Neuron (in vitro differentiated cells): ENCODE measurements at regions not wholly inside any gene's neighbourhood (a gene's known extent, or its start where the extent isn't known, plus 50 kb on each side); places are given as distances from the start of the nearest gene placed in this dataset.
"Not testable (repeated sequence)": the region's sequence is repeated elsewhere in the genome, so short reads cannot be mapped to it uniquely, and the experiment has no call there.

Source experiments
- H2AFZ ChIP-seq: one replicate; pipeline ENCODE4 v1.6.1; 2013; ENCODE audit warnings: low read depth, mild to moderate bottlenecking, inconsistent platforms, low read length, moderate library complexity
- H3K27me3 ChIP-seq: one replicate; pipeline ENCODE4 v1.6.1; 2013; ENCODE audit warnings: low read length; ENCODE audit not compliant: insufficient read depth
- H3K36me3 ChIP-seq: one replicate; pipeline ENCODE4 v1.6.1; 2013; ENCODE audit warnings: low read length; ENCODE audit not compliant: insufficient read depth
- H3K4me1 ChIP-seq: one replicate; pipeline ENCODE4 v1.6.1; 2013; ENCODE audit warnings: low read length; ENCODE audit not compliant: insufficient read depth
- H3K4me3 ChIP-seq: 2 replicates; pipeline ENCODE4 v1.5.1; 2013; ENCODE audit warnings: mild to moderate bottlenecking, low read length, moderate library complexity
- H3K9me3 ChIP-seq: one replicate; pipeline ENCODE4 v1.6.1; 2013; ENCODE audit warnings: low read length

DNA sequence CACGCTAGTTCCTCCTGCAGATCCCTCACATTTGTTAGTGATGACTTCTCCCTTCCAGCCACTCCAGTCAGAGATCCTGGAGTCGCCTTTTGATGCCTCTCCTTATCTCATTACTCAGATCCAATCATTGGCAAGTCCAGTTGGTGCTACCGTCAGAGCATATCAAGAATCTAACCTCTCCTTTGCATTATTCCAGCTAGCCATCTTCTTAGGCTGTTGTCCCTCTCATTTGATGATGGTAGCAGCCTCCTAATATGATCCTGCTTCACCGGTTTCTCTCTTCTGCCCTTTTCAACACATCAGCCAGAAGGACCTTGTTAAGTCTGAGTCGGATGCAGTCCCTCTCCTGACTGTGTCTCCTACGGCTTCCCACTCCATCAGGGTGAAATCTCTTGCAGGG, 305.6 kb downstream of the THBS2 start:
- no peaks in the 10 kb centered on the region for H3K9me3 ChIP-seq
- no peak overlapping the region for H3K4me3 ChIP-seq
- no peaks in the 10 kb centered on the region for H3K4me1 ChIP-seq
- no peak overlapping the region for H2AFZ ChIP-seq
- no peaks in the 10 kb centered on the region for H3K36me3 ChIP-seq
- H3K27me3 ChIP-seq = peaks cover 3% of the 10 kb centered on the region

DNA sequence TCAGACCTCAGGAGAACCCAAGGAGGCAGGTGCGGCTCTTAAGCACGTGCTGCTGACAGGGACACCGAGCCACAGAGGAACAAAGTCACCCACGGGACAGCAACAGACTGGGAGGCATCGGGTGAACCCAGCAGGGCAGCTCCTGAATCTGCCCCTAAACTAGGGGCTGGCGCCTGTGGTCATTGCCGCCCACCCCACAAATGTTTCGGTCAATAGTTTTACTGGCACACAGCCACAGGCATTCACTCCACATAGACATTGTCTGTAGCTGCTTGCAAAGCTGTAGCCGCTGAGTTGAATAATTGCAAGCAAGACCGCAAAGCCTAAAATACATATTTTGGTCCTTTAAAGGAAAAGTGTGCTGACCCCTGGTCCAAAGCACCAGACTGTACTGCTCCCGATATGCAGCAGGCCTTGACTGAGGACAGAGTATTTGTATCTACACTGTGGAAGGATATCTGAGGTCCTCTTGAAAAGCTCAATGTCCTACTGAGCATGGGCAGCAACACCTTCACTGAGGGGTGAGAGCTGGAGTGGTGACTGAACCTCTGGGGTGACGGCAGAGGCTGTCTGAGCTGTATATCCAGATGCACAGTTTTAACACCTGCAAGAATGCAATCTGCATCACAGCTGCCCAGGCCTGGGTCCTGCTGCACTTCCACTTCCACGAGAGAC, 310.3 kb downstream of the THBS2 start:
- no peaks in the 10 kb centered on the region for H3K36me3 ChIP-seq
- H3K27me3 ChIP-seq = peaks cover 3% of the 10 kb centered on the region
- H3K4me1 ChIP-seq = no peaks in the 10 kb centered on the region
- H3K4me3 ChIP-seq = no peak overlapping the region
- H3K9me3 ChIP-seq = no peaks in the 10 kb centered on the region
- no peak overlapping the region for H2AFZ ChIP-seq

DNA sequence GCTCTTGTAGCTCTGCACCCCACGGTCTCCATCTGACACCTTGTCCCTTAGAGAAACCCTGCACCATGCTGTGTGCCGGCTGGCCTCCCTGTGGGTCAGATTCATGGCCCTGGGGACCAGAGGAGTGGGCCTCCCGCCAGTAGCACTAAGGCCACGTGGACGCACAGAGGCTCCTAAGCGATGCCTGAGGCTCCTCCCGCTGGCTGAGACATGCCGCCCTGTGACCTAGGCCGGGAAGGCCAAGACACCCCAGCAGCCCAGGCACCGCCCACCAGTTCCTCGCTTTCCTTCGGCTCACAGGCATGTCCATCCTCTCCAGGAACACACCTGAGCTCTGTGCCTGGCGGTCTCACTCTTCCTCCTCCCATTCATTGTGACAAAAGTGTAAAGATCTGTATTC, 311.0 kb downstream of the THBS2 start:
- Histone ChIP-seq H3K36me3 (no peaks in the 10 kb centered on the region), H3K4me1 (no peaks in the 10 kb centered on the region), H3K4me3 (no peak overlapping the region), H3K27me3 (peaks cover 3% of the 10 kb centered on the region), H2AFZ (no peak overlapping the region), H3K9me3 (no peaks in the 10 kb centered on the region)

DNA sequence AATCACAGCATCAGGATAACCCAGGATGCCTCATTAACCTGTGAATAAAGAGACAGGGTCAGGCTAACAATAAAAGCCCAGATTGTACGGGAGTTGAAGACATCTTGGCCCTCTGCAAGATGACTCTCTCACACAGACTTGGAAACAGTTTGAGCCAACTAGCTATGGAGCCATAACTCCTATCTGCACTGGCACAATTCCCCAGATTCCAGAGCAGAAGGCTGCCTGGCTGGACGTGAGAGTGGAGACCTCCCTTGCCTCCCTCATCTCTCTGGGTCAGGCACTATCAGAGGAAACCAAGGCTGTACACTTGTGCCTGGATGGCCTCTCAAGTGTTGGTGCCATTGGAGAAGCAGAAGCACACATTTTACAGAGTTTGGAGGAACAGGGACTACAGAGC, 312.6 kb downstream of the THBS2 start:
- H3K4me1 ChIP-seq = no peaks in the 10 kb centered on the region
- no peak overlapping the region for H3K4me3 ChIP-seq
- H3K27me3 ChIP-seq = peaks cover under 1% of the 10 kb centered on the region
- H2AFZ ChIP-seq = no peak overlapping the region
- H3K9me3 ChIP-seq = no peaks in the 10 kb centered on the region
- H3K36me3 ChIP-seq = no peaks in the 10 kb centered on the region

DNA sequence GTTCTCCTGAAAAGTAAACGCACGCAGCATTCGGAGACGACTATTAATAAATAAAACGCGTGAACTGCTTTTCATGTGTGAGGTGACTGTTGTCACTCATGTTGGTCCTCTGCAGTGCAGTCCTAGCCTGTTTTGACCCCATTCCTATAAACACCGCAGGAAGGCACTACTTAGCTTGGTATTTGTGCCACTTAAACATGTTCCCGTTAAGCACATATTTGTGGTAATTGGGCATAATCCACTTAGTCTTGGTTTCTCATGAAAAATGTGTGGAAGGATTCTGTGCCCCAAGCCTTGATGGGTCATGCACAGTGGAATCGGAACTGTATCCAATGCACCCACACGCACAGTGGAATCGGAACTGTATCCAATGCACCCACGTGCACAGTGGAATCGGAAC, 313.9 kb downstream of the THBS2 start:
- Histone ChIP-seq H3K9me3 (no peaks in the 10 kb centered on the region), H3K4me1 (no peaks in the 10 kb centered on the region), H3K4me3 (no peak overlapping the region), H3K27me3 (no peaks in the 10 kb centered on the region), H3K36me3 (no peaks in the 10 kb centered on the region), H2AFZ (no peak overlapping the region)

DNA sequence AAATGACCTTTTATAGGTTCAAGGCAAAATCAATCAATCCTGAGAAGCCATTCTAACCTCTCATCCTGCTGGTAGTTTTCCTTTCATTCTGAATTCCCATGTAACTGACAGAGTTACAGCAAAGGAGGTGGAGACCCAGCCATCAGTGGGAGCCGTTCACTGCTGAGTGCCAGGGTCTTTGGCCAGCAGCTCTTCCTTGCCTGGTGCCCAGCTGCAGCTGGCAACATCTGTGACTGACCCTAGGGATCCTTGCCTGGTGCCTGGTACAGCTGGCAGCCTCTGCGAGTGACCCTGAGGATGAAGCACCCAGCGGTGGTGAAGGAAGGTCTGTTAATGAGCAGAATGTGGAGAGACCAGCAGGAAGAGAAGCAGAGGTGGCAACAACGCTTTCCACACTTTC, 314.6 kb downstream of the THBS2 start:
- H3K4me3 ChIP-seq = no peak overlapping the region
- H3K4me1 ChIP-seq = no peaks in the 10 kb centered on the region
- no peaks in the 10 kb centered on the region for H3K27me3 ChIP-seq
- no peaks in the 10 kb centered on the region for H3K9me3 ChIP-seq
- no peak overlapping the region for H2AFZ ChIP-seq
- no peaks in the 10 kb centered on the region for H3K36me3 ChIP-seq

DNA sequence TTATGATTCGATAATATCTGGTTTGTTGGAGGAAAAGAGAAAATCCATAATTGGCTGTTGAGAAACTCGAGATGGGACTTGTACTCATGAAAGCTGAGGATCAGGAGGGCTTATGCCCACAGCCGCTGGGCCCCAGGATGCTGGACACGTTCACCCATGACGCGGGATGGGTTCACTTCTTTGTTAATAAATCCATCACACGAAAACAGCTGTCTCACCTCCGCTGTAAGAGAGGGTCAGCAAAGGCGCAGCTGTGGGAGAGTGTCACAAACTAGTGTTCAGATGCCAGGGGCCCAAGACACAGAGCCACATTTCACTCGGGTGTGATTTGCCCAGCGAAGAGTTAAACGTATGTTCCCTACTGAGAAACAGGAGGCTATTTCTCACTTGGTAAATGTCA, 315.1 kb downstream of the THBS2 start:
- no peak overlapping the region for H3K4me3 ChIP-seq
- no peaks in the 10 kb centered on the region for H3K36me3 ChIP-seq
- no peaks in the 10 kb centered on the region for H3K4me1 ChIP-seq
- no peak overlapping the region for H2AFZ ChIP-seq
- H3K27me3 ChIP-seq = no peaks in the 10 kb centered on the region
- no peaks in the 10 kb centered on the region for H3K9me3 ChIP-seq

DNA sequence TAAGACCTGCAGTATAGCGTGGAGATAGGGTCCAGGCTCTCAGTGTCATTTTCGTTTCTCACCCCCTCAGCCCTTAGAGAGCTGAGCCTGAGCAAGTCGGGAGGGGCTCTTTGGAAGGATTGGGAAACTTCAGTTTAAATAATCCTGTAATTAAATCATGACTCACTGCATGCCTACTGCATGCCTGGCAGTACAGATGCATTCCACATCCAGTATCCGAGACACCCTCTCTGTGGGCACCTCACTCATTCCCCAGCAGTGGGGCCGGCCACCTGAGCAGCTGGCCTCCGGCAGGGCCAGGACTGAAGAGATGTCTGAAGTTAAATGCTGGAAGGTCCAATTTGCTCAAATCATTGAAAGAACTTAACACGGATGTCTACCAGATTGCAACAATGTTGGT, 316.6 kb downstream of the THBS2 start:
- Histone ChIP-seq H3K4me3 (no peak overlapping the region), H3K9me3 (no peaks in the 10 kb centered on the region), H3K27me3 (no peaks in the 10 kb centered on the region), H2AFZ (no peak overlapping the region), H3K36me3 (no peaks in the 10 kb centered on the region), H3K4me1 (no peaks in the 10 kb centered on the region)

DNA sequence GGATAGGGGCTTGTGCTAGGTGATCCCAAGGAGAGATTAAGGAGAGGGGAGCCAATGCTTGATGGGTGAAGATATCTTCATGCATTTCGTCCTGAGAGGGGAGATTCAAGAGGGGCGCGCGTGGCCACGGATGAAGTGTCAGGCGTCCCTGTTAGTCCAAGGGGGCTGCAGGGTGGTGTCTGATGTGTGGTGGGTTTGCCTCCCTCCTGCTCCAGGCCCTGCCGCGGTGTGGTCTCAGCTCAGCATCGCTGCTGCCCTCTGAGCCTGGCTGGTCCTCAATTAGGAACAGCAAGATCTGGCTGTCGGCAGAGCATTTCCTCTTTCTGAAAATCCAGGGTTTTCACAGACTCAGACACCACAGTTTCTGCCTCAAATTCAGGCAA, 318.0 kb downstream of the THBS2 start:
- H2AFZ ChIP-seq = no peak overlapping the region
- no peaks in the 10 kb centered on the region for H3K27me3 ChIP-seq
- H3K4me1 ChIP-seq = no peaks in the 10 kb centered on the region
- no peaks in the 10 kb centered on the region for H3K36me3 ChIP-seq
- no peaks in the 10 kb centered on the region for H3K9me3 ChIP-seq
- no peak overlapping the region for H3K4me3 ChIP-seq

DNA sequence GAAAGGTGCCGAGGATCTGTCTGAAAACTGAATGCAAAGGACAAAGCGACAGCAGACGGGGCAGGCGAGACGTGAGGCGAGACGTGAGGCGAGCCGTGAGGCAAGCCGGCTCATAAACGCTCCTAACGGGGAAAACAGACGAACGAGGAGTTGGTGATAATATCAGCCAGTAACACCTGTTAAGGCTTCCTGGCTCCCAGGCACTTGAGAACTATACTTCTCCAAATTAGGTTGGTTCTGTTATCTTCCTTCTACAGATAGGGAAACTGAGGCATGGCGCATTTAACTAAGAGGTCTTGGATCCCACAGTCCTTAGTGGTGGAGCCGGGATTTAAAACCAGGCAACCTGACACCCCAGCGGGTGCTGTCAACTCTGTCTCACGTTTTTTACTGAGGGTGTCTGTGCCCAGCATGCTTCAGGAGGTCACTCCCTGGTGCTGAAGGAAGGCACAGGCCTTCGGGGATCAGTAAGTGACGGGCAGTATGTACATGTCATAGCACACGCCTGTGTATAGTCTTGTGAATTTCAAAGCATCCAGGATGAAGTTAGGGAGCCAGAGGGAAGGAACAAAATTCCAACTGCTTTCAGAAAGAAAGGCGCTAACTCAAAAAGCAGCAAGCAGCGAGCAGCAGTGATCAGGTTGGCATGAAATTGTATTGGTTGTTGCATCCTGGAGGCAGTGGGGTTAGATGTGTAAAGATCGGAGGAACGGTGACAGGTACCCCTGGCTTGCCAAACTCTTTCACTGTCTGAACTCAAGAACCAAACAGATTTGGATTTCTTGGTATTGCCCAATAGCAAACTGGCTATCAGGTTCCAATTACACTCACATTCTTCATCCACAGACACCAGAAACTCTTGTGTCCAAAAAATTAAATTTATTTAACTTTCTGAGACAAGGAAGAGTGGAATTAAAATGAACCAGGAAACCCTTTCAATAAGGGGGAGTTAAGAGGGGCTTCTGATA, 318.7 kb downstream of the THBS2 start:
- Histone ChIP-seq H3K9me3 (no peaks in the 10 kb centered on the region), H3K36me3 (no peaks in the 10 kb centered on the region), H3K27me3 (no peaks in the 10 kb centered on the region), H3K4me3 (no peak overlapping the region), H3K4me1 (no peaks in the 10 kb centered on the region), H2AFZ (no peak overlapping the region)

DNA sequence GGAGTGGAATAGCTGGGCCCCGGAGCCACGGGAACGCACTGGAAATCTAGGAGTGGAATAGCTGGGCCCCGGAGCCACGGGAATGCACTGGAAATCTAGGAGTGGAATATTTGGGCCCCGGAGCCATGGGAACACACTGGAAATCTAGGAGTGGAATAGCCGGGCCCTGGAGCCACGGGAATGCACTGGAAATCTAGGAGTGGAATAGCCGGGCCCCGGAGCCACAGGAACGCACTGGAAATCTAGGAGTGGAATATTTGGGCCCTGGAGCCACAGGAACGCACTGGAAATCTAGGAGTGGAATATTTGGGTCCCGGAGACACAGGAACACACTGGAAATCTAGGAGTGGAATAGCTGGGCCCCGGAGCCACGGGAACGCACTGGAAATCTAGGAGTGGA, 321.5 kb downstream of the THBS2 start:
- not testable (repeated sequence) for H3K27me3 ChIP-seq, H3K4me1 ChIP-seq, H3K4me3 ChIP-seq, H3K36me3 ChIP-seq, H2AFZ ChIP-seq, H3K9me3 ChIP-seq

DNA sequence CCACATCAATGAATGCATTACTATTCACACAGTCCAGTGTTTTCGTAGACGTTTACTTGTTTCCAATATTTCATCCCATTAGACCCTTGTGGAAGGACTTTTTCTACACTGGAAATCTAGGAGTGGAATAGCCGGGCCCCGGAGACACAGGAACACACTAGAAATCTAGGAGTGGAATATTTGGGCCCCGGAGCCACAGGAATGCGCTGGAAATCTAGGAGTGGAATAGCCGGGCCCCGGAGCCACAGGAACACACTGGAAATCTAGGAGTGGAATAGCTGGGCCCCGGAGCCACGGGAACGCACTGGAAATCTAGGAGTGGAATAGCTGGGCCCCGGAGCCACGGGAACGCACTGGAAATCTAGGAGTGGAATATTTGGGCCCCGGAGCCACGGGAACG, 322.6 kb downstream of the THBS2 start:
- H3K27me3 ChIP-seq, H3K9me3 ChIP-seq, H3K36me3 ChIP-seq, H3K4me3 ChIP-seq, H2AFZ ChIP-seq, H3K4me1 ChIP-seq: not testable (repeated sequence)

DNA sequence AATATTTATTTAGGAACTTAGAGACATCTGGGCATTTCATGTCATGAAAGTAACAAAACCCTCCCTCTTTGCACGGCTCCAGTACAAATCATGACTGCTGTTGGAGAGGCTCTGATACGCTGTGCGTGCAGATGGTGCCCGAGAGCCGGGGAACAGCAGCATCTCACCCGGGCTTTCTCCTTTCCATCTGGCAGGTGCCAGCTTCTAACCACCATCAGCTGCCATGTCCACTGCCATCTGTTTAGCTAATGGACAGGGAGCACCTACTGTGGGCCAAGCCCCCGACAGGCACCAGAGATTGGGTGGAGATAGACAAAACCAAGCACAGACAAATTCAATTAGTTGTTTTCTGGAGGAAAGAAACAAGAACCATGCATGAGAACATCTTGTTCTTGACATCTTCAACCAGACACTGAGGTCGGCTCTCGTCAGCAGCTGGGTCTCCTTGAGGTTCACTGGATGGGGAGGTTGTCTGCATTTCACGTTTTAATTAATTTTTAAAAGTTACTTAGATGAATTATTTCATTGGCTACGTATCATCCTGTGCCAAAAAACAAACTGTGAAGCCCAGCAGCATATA, 323.7 kb downstream of the THBS2 start:
- H2AFZ ChIP-seq = no peak overlapping the region
- H3K36me3 ChIP-seq = no peaks in the 10 kb centered on the region
- no peaks in the 10 kb centered on the region for H3K27me3 ChIP-seq
- H3K4me3 ChIP-seq = no peak overlapping the region
- H3K9me3 ChIP-seq = no peaks in the 10 kb centered on the region
- no peaks in the 10 kb centered on the region for H3K4me1 ChIP-seq
